Ascending aorta (tissue), 2 donors: ENCODE measurements at regions not wholly inside any gene's neighbourhood (a gene's known extent, or its start where the extent isn't known, plus 50 kb on each side); places are given as distances from the start of the nearest gene placed in this dataset.

Experiments
- DNase-seq, 2 donors: peaks; one replicate each; pipeline ENCODE4 v3.0.0-alpha.2; 2019; ENCODE audit warnings: low spot score in 2 of 2
- H3K27ac ChIP-seq, 2 donors: fragments of 200-600 bp; sonication (generic); one replicate each; pipeline ENCODE4 v1.5.1; 2016 to 2017; ENCODE audit warnings: mild to moderate bottlenecking in 1 of 2
- H3K27me3 ChIP-seq: fragments of 200-600 bp; sonication (generic); one replicate; pipeline ENCODE4 v1.5.1; 2017
- H3K36me3 ChIP-seq, 2 donors: fragments of 200-600 bp; sonication (generic); one replicate each; pipeline ENCODE4 v1.5.1; 2016
- H3K4me1 ChIP-seq, 2 donors: fragments of 200-600 bp; sonication (generic); one replicate each; pipeline ENCODE4 v1.5.1; 2016 to 2017; ENCODE audit warnings: mild to moderate bottlenecking in 1 of 2
- H3K4me3 ChIP-seq, 2 donors: fragments of 200-600 bp; sonication (generic); one replicate each; pipeline ENCODE4 v1.5.1; 2016 to 2017; ENCODE audit warnings: mild to moderate bottlenecking in 1 of 2
- H3K9me3 ChIP-seq, 2 donors: fragments of 200-600 bp; sonication (generic); one replicate each; pipeline ENCODE4 v1.5.1; 2016
- intact Hi-C: fragments of 100-400 bp; cut with DNase I; formaldehyde crosslinking; loops from one replicate; pipeline ENCODE4 v1.15.1; 2023
- TF ChIP-seq, protein P1 (sequence below), 3 experiments: fragments of 200-600 bp in 2 of 3; fragments of 450-650 bp in 1 of 3; sonication (generic) in 2 of 3; IDR thresholded peaks; one replicate each; pipeline ENCODE4 v1.5.1; 2016 to 2019; ENCODE audit warnings: antibody characterized with exemption in 3 of 3, mild to moderate bottlenecking in 1 of 3, moderate library complexity in 1 of 3

DNA sequence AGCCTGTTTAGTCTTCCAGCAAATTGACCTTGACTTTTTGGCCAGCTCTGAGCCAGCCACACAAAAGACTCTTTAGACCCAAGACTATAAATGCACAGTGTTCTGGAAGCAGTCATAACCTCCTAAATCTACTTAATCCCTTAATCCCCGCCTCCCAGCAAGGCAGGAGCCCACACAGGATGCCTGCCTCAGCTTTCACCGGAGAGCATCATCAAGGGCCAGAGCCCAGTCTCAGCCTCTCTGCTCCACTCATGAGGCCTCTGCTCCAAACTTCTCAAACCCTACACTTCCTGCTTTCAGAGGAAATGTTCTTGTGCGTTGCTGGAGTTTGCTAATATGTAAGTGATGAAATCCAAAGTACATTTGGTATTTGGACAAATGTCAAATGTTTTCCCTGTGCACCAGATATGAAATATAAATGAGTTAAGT is 57.9 kb upstream of the FSHB start:
- H3K27ac ChIP-seq, result no peak overlapping the region

DNA sequence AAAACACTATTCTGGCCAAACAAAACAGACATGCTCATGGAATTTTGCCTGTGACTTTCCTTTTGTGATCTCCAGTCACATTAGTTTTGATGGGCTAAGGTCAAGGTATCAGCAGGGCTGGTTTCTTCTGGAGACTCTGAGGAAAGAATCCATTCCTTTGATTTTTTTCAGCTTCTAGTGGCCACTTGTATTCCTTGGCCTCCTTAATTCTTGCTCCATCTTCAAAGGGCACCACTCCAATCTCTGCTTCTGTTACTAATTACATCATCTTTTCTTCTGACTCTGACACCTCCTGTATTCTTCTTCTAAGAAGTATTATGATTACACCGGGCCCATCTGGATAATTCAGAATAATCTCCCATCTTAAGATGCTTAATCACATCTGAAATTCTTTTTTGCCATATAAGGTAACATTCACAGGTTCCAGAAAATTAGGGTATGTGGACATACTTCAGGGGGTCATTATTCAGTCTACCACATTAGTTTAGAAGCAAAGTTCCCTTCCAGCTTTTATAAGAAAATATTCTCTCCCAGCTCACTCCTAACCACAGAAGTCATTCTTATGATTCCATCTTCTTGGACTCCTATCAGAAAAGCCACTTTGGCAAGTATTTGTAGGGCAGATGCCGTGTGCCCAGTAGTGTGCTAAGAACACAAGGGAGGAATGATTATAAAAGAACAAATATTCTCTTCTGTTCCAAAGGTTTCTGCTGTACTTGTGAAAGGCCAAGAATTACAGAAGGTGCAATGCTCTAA is 56.4 kb upstream of the FSHB start:
- DNase-seq, result no peak
- H3K9me3 ChIP-seq, result no peaks in the 10 kb centered on the region
- H3K27me3 ChIP-seq, result no peaks in the 10 kb centered on the region
- no peak overlapping the region for H3K27ac ChIP-seq
- intact Hi-C loops, result no loop called here
- no peaks in the 10 kb centered on the region for H3K36me3 ChIP-seq
- no peaks in the 10 kb centered on the region for H3K4me1 ChIP-seq
- TF ChIP-seq, protein P1, sequence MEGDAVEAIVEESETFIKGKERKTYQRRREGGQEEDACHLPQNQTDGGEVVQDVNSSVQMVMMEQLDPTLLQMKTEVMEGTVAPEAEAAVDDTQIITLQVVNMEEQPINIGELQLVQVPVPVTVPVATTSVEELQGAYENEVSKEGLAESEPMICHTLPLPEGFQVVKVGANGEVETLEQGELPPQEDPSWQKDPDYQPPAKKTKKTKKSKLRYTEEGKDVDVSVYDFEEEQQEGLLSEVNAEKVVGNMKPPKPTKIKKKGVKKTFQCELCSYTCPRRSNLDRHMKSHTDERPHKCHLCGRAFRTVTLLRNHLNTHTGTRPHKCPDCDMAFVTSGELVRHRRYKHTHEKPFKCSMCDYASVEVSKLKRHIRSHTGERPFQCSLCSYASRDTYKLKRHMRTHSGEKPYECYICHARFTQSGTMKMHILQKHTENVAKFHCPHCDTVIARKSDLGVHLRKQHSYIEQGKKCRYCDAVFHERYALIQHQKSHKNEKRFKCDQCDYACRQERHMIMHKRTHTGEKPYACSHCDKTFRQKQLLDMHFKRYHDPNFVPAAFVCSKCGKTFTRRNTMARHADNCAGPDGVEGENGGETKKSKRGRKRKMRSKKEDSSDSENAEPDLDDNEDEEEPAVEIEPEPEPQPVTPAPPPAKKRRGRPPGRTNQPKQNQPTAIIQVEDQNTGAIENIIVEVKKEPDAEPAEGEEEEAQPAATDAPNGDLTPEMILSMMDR (IDR thresholded peaks at IDR 0.05), result no peak
- no peak overlapping the region for H3K4me3 ChIP-seq

More for the DNA sequence above, 57.9 kb upstream of the FSHB start:
- TF ChIP-seq, protein P1 (IDR thresholded peaks at IDR 0.05), result no peak
- Histone ChIP-seq H3K9me3 (no peaks in the 10 kb centered on the region), H3K4me3 (no peak overlapping the region), H3K27me3 (no peaks in the 10 kb centered on the region), H3K36me3 (no peaks in the 10 kb centered on the region), H3K4me1 (no peaks in the 10 kb centered on the region)
- intact Hi-C loops, result no loop called here
- DNase-seq, result no peak
